ENCODE measurements at regions not wholly inside any gene's neighbourhood (a gene's known extent, or its start where the extent isn't known, plus 50 kb on each side); places are given as distances from the start of the nearest gene placed in this dataset.
"Not testable (repeated sequence)": the region's sequence is repeated elsewhere in the genome, so short reads cannot be mapped to it uniquely, and the experiment has no call there.

DNA sequence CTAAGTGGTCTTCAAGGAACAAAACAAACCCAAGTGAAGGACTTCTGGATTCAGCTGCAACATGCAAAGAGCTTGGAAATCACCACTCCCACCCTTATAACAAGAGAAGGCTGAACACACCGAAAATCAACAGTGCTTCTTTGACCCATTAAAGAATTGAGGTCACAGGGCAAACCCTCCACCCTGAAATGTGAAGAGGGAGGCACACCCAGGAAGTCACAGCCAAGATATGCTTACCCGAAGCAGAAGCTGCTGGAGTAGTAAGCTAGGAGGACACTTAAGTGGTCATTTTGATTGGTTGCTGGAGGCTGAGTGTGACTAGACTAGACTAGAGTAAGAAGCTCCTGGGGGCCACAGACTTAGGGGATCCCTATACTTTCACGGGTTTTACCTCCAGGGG, 188.2 kb upstream of the SSTR4 start:
- Mint-ChIP-seq H3K27ac (no peak overlapping the region), H3K4me3 (peak overlapping the region in 1 of 8 donors; percentile 21), H3K27me3 (peaks cover 0 to 11% (median 0%) of the 10 kb centered on the region in 3 donors), H3K4me1 (no peaks in the 10 kb centered on the region), H3K36me3 (peaks cover 4 to 8% of the 10 kb centered on the region in 2 donors), H3K9me3 (peaks cover 2 to 12% (median 4%) of the 10 kb centered on the region in 7 donors)
- no peak for DNase-seq
- no peak for ATAC-seq (ENCODE audit: low read depth in 2 of 2)

- ATAC-seq (ENCODE audit: low read depth in 2 of 2) (no peak), DNase-seq (no peak)
- Mint-ChIP-seq H3K4me3 (no peak overlapping the region), H3K36me3 (peaks cover 4 to 8% of the 10 kb centered on the region in 2 donors), H3K27me3 (peaks cover 0 to 12% (median 0%) of the 10 kb centered on the region in 3 donors), H3K9me3 (peaks cover 3 to 14% (median 4%) of the 10 kb centered on the region in 7 donors), H3K4me1 (no peaks in the 10 kb centered on the region), H3K27ac (no peak overlapping the region)
These were observed 186.7 kb upstream of the SSTR4 start for GRCh38 chr20:22848364-22848763.

GRCh38 chr20:22851679-22852346, 183.3 kb upstream of the SSTR4 start:
- not testable (repeated sequence) for H3K36me3 Mint-ChIP-seq; DNase-seq; H3K4me1 Mint-ChIP-seq; H3K27ac Mint-ChIP-seq; H3K4me3 Mint-ChIP-seq; ATAC-seq (ENCODE audit: low read depth in 2 of 2)
- peaks cover 4 to 22% (median 12%) of the 10 kb centered on the region in 7 donors for H3K9me3 Mint-ChIP-seq
- H3K27me3 Mint-ChIP-seq, result peaks cover 0 to 23% (median 0%) of the 10 kb centered on the region in 3 donors

- Mint-ChIP-seq H3K4me1 (no peaks in the 10 kb centered on the region), H3K4me3 (no peak overlapping the region), H3K27ac (peak overlapping the region in 1 of 6 donors; percentile 35), H3K27me3 (no peaks in the 10 kb centered on the region), H3K9me3 (peaks cover 0 to 9% (median 1%) of the 10 kb centered on the region in 7 donors), H3K36me3 (no peaks in the 10 kb centered on the region)
- ATAC-seq (ENCODE audit: low read depth in 2 of 2) (no peak), DNase-seq (no peak)
These were observed 173.7 kb upstream of the SSTR4 start for GRCh38 chr20:22861231-22861980.

- Mint-ChIP-seq H3K36me3 (no peaks in the 10 kb centered on the region), H3K27me3 (no peaks in the 10 kb centered on the region)
These were observed 173.1 kb upstream of the SSTR4 start for GRCh38 chr20:22861990-22862389.

GRCh38 chr20:22862671-22863230, 172.4 kb upstream of the SSTR4 start:
- Mint-ChIP-seq H3K4me3 (no peak overlapping the region), H3K27me3 (no peaks in the 10 kb centered on the region), H3K9me3 (peaks cover 0 to 7% (median 2%) of the 10 kb centered on the region in 7 donors), H3K27ac (no peak overlapping the region), H3K4me1 (no peaks in the 10 kb centered on the region), H3K36me3 (no peaks in the 10 kb centered on the region)
- ATAC-seq (ENCODE audit: low read depth in 2 of 2) (no peak), DNase-seq (no peak)

More at GRCh38 chr20:22861990-22862389, 173.1 kb upstream of the SSTR4 start:
- DNase-seq (no peak), ATAC-seq (ENCODE audit: low read depth in 2 of 2) (no peak)
- Mint-ChIP-seq H3K9me3 (peaks cover 0 to 6% (median 1%) of the 10 kb centered on the region in 7 donors), H3K27ac (no peak overlapping the region), H3K4me3 (no peak overlapping the region), H3K4me1 (no peaks in the 10 kb centered on the region)

- ATAC-seq (ENCODE audit: low read depth in 2 of 2), result no peak
- no peak overlapping the region for H3K27ac Mint-ChIP-seq
- no peaks in the 10 kb centered on the region for H3K4me1 Mint-ChIP-seq
These were observed 171.3 kb upstream of the SSTR4 start for GRCh38 chr20:22863826-22864225.

GRCh38 chr20:22866812-22867341, 168.2 kb upstream of the SSTR4 start:
- H3K4me3 Mint-ChIP-seq, result no peak overlapping the region
- no peaks in the 10 kb centered on the region for H3K27me3 Mint-ChIP-seq
- H3K36me3 Mint-ChIP-seq, result no peaks in the 10 kb centered on the region
- peaks cover 0 to 13% (median 3%) of the 10 kb centered on the region in 7 donors for H3K9me3 Mint-ChIP-seq
- DNase-seq (no peak), ATAC-seq (ENCODE audit: low read depth in 2 of 2) (no peak)
- no peak overlapping the region for H3K27ac Mint-ChIP-seq
- H3K4me1 Mint-ChIP-seq, result no peaks in the 10 kb centered on the region

More at GRCh38 chr20:22863826-22864225, 171.3 kb upstream of the SSTR4 start:
- DNase-seq, result no peak
- no peaks in the 10 kb centered on the region for H3K27me3 Mint-ChIP-seq
- H3K36me3 Mint-ChIP-seq, result no peaks in the 10 kb centered on the region
- H3K9me3 Mint-ChIP-seq, result peaks cover 0 to 8% (median 0%) of the 10 kb centered on the region in 7 donors
- H3K4me3 Mint-ChIP-seq, result no peak overlapping the region

DNA sequence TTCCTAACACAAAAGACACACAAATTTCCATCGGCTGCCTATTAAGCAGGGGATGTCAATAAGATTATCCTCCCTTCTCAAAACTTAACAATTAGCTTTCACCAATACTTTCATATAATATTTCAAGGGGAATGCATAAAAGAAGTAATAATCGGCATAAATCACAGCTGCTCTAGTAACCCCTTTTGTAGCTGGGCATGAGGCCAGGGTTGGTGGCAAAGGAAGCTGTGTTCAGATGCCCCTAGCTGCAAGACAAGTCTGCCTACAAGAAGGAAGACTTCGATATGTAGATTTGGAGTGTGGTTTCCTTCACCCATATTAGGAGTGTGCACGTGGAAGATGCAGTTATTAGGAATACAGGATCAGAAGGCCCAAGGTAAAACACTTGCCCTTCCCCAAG, 156.9 kb upstream of the SSTR4 start:
- H3K27ac Mint-ChIP-seq, result no peak overlapping the region
- peaks cover 0 to 6% (median 5%) of the 10 kb centered on the region in 3 donors for H3K27me3 Mint-ChIP-seq
- peaks cover 0 to 3% (median 0%) of the 10 kb centered on the region in 7 donors for H3K9me3 Mint-ChIP-seq
- ATAC-seq (ENCODE audit: low read depth in 2 of 2) (no peak), DNase-seq (no peak)
- H3K4me1 Mint-ChIP-seq, result no peaks in the 10 kb centered on the region
- H3K4me3 Mint-ChIP-seq, result no peak overlapping the region
- no peaks in the 10 kb centered on the region for H3K36me3 Mint-ChIP-seq

GRCh38 chr20:22880277-22880676, 154.8 kb upstream of the SSTR4 start:
- no peak for ATAC-seq (ENCODE audit: low read depth in 2 of 2)
- Mint-ChIP-seq H3K27ac (no peak overlapping the region), H3K36me3 (no peaks in the 10 kb centered on the region), H3K27me3 (peaks cover 0 to 6% (median 5%) of the 10 kb centered on the region in 3 donors), H3K4me3 (no peak overlapping the region), H3K4me1 (no peaks in the 10 kb centered on the region), H3K9me3 (peaks cover 0 to 3% (median 0%) of the 10 kb centered on the region in 7 donors)
- no peak for DNase-seq

- no peak overlapping the region for H3K4me3 Mint-ChIP-seq
- H3K36me3 Mint-ChIP-seq, result no peaks in the 10 kb centered on the region
- H3K4me1 Mint-ChIP-seq, result no peaks in the 10 kb centered on the region
- no peak overlapping the region for H3K27ac Mint-ChIP-seq
- DNase-seq, result no peak
- H3K27me3 Mint-ChIP-seq, result peaks cover 0 to 6% (median 0%) of the 10 kb centered on the region in 3 donors
- H3K9me3 Mint-ChIP-seq, result peaks cover 0 to 10% (median 2%) of the 10 kb centered on the region in 7 donors
- no peak for ATAC-seq (ENCODE audit: low read depth in 2 of 2)
These were observed 147.3 kb upstream of the SSTR4 start for GRCh38 chr20:22887796-22888195.

GRCh38 chr20:22890594-22891300, 144.4 kb upstream of the SSTR4 start:
- Mint-ChIP-seq H3K4me3 (no peak overlapping the region), H3K4me1 (no peaks in the 10 kb centered on the region), H3K9me3 (peaks cover 0 to 10% (median 0%) of the 10 kb centered on the region in 7 donors), H3K27me3 (peaks cover 0 to 6% (median 0%) of the 10 kb centered on the region in 3 donors), H3K27ac (no peak overlapping the region), H3K36me3 (no peaks in the 10 kb centered on the region)
- DNase-seq, result no peak
- ATAC-seq (ENCODE audit: low read depth in 2 of 2), result no peak

DNA sequence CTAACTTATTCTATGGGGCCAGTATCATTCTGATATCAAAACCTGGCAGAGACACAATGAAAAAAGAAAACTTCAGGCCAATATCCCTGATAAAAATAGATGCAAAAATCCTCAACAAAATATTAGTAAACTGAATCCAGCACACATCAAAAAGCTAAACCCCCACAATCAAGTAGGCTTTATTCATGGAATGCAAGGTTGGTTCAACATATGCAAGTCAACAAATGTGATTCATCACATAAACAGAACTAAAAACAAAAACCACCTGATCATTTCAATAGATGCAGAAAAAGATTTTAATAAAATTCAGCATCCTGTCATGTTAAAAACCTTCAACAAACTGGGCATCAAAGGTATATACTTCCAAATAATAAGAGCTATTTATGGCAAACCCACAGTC, 133.9 kb upstream of the SSTR4 start:
- no peak overlapping the region for H3K27ac Mint-ChIP-seq
- no peak for ATAC-seq (ENCODE audit: low read depth in 2 of 2)
- H3K9me3 Mint-ChIP-seq, result peaks cover 4 to 36% (median 21%) of the 10 kb centered on the region in 7 donors
- H3K4me1 Mint-ChIP-seq, result no peaks in the 10 kb centered on the region
- no peak overlapping the region for H3K4me3 Mint-ChIP-seq
- DNase-seq, result no peak
- H3K36me3 Mint-ChIP-seq, result no peaks in the 10 kb centered on the region
- H3K27me3 Mint-ChIP-seq, result peaks cover 0 to 6% (median 0%) of the 10 kb centered on the region in 3 donors
